ENCODE measurements at regions not wholly inside any gene's neighbourhood (a gene's known extent, or its start where the extent isn't known, plus 50 kb on each side); places are given as distances from the start of the nearest gene placed in this dataset.

DNA sequence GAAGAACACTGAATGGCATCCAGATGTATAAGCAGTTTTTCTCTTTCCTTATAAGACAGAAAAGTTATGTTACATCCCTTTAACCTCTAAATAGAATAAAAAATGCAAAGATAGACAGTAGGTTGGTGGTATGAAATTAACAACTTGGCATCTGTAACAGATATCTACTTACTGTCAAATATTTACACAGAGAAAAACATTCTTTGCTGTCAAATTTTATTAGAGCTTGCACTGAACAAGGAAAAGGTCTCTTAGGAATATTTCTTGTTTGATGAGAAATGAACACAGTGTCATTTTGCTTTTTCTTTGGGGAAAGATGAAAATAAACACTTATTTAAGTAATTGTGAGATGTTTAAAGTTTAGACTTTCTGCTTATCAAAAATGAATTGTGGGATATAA lies 65.6 kb upstream of the PCDH15 start:
- TF ChIP-seq JUND (IDR thresholded peaks at IDR 0.05; ENCODE audit: low read depth), result no peak
- DNase-seq (ENCODE audit: low read depth in 1 of 2, low spot score in 1 of 2), result no peak
- in situ Hi-C loops (cut with HindIII; ENCODE audit: low pct_unique_long_range_greater_than_20kb, low sequenced_read_pairs), result no loop called here

DNA sequence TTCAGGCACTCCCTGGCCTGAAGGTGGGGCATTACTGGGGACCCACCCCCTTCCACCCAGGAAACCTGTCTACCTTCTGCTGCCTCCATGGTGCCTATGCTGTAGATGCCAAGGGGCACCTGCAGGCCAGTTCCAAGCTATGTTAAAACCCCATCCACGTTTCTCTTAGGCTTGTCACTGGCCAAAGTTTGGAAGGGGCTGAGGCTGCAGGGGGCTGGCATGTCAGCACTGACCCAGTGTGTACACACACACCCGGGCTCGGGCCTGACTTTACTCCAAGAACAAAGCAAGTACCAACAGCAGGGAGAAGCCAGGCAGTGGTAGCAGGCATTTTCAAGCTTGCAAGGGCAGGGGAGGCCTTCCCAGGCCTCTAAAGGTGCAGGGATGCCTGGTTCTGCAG lies 53.8 kb upstream of the PCDH15 start:
- in situ Hi-C loops (cut with HindIII; ENCODE audit: low pct_unique_long_range_greater_than_20kb, low sequenced_read_pairs), result no loop called here
- DNase-seq (ENCODE audit: low read depth in 1 of 2, low spot score in 1 of 2), result no peak
- no peak for TF ChIP-seq JUND (IDR thresholded peaks at IDR 0.05; ENCODE audit: low read depth)

- in situ Hi-C loops (cut with HindIII; ENCODE audit: low pct_unique_long_range_greater_than_20kb, low sequenced_read_pairs), result no loop called here
- DNase-seq (ENCODE audit: low read depth in 1 of 2, low spot score in 1 of 2), result no peak
- TF ChIP-seq JUND (IDR thresholded peaks at IDR 0.05; ENCODE audit: low read depth), result no peak
Measured at GRCh38 chr10:54854389-54854788, 53.4 kb upstream of the PCDH15 start.

DNA sequence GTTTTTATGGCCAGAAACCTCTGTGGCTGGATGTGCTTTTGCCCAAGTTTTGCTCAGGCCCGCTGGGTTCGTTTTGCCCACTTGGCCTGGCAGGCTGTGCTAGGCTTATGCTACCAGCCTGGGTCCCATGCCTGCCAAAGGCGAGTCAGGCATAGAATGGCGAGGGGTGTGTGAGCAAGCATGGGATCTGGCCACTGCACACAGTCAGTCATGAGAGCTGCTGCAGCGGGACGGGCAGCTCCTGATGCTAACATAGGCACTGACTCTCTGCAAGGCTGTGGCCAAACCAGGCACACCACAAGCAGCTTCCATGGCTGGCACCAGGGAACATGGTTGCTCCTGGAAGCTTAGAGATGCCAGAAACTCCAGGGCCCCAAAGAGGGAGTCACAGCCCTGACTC lies 52.9 kb upstream of the PCDH15 start:
- no peak for DNase-seq (ENCODE audit: low read depth in 1 of 2, low spot score in 1 of 2)
- in situ Hi-C loops (cut with HindIII; ENCODE audit: low pct_unique_long_range_greater_than_20kb, low sequenced_read_pairs), result no loop called here
- no peak for TF ChIP-seq JUND (IDR thresholded peaks at IDR 0.05; ENCODE audit: low read depth)
